ENCODE measurements at regions not wholly inside any gene's neighbourhood (a gene's known extent, or its start where the extent isn't known, plus 50 kb on each side); places are given as distances from the start of the nearest gene placed in this dataset.

DNA sequence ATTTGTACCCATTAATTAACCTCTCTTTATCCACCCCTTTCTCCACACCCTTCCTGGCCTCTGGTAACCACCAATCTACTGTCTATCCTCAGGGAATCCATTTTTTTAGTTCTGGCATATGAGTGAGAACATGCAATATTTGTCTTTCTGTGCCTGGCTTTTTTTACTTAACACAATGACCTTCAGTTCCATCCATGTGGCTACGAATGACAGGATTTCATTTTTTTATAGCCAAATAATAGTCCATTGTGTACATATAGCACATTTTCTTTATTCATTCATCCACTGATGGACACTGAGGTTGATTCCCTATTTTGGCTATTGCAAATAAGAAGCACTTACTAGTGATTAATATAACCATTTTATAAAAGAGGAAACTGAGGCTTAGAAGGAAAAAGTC lies 109.9 kb upstream of the NANOGP8 start:
- H3K27ac ChIP-seq (ENCODE audit: low read depth, low read length): no peak overlapping the region
- H3K9me3 ChIP-seq (ENCODE audit: insufficient read depth, low read length): peaks cover 10% of the 10 kb centered on the region; the same call in 1 of the 2 replicates
- no peaks in the 10 kb centered on the region for H3K9me2 ChIP-seq (replicated peaks; ENCODE audit: insufficient read depth, low read length)
- H3K4me3 ChIP-seq (ENCODE audit: insufficient read depth, low read length, poor library complexity, severe bottlenecking): no peak overlapping the region
- no peaks in the 10 kb centered on the region for H3K79me2 ChIP-seq (ENCODE audit: insufficient read depth, low read length)
- H3F3A ChIP-seq (ENCODE audit: insufficient read depth): no peaks in the 10 kb centered on the region
- 0 out of 2 replicates have a peak, but pooled peaks cover 4% of the 10 kb centered on the region for H3K27me3 ChIP-seq (ENCODE audit: low read length)
- no peaks in the 10 kb centered on the region for H3K36me3 ChIP-seq (ENCODE audit: low read length)
- H2AFZ ChIP-seq (ENCODE audit: low read depth, low read length, severe bottlenecking): no peak overlapping the region
- H3K9ac ChIP-seq (ENCODE audit: low read length): no peak overlapping the region
- H4K20me1 ChIP-seq (ENCODE audit: low read depth, low read length): no peaks in the 10 kb centered on the region
- no peak for TF ChIP-seq EZH2phosphoT487 (conservative IDR thresholded peaks at IDR 0.05; ENCODE audit: low read length)
- TF ChIP-seq, protein P1, sequence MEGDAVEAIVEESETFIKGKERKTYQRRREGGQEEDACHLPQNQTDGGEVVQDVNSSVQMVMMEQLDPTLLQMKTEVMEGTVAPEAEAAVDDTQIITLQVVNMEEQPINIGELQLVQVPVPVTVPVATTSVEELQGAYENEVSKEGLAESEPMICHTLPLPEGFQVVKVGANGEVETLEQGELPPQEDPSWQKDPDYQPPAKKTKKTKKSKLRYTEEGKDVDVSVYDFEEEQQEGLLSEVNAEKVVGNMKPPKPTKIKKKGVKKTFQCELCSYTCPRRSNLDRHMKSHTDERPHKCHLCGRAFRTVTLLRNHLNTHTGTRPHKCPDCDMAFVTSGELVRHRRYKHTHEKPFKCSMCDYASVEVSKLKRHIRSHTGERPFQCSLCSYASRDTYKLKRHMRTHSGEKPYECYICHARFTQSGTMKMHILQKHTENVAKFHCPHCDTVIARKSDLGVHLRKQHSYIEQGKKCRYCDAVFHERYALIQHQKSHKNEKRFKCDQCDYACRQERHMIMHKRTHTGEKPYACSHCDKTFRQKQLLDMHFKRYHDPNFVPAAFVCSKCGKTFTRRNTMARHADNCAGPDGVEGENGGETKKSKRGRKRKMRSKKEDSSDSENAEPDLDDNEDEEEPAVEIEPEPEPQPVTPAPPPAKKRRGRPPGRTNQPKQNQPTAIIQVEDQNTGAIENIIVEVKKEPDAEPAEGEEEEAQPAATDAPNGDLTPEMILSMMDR (IDR thresholded peaks at IDR 0.05; ENCODE audit: insufficient read depth, low read length, poor library complexity, severe bottlenecking): no peak
- H3K4me2 ChIP-seq (ENCODE audit: low read depth, low read length, poor library complexity, severe bottlenecking): no peak overlapping the region

DNA sequence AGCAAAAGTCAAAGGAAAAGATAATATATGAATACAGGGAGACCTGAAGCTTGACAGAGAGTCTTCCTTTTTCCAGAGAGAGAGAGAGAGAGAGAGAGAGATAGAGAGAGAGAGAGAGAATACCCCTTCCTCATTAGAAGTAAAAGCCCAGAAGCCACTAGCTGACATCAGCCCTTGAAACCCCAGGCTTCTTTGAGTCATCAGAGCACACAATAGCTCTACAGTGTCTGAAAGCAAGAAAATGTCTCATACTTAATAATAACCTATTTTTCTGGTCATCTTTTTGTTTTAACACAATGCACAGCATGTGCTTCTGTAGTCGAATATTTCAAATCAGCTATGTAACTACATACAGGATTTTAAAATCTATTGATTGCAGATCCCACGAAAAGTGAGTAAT lies 109.2 kb upstream of the NANOGP8 start:
- H4K20me1 ChIP-seq (ENCODE audit: low read depth, low read length): no peaks in the 10 kb centered on the region
- no peak overlapping the region for H3K4me2 ChIP-seq (ENCODE audit: low read depth, low read length, poor library complexity, severe bottlenecking)
- H3K27ac ChIP-seq (ENCODE audit: low read depth, low read length): no peak overlapping the region
- no peak overlapping the region for H3K4me3 ChIP-seq (ENCODE audit: insufficient read depth, low read length, poor library complexity, severe bottlenecking)
- no peaks in the 10 kb centered on the region for H3F3A ChIP-seq (ENCODE audit: insufficient read depth)
- no peaks in the 10 kb centered on the region for H3K9me2 ChIP-seq (replicated peaks; ENCODE audit: insufficient read depth, low read length)
- TF ChIP-seq EZH2phosphoT487 (conservative IDR thresholded peaks at IDR 0.05; ENCODE audit: low read length): no peak
- TF ChIP-seq, protein P1 (IDR thresholded peaks at IDR 0.05; ENCODE audit: insufficient read depth, low read length, poor library complexity, severe bottlenecking): no peak
- no peak overlapping the region for H3K9ac ChIP-seq (ENCODE audit: low read length)
- no peaks in the 10 kb centered on the region for H3K79me2 ChIP-seq (ENCODE audit: insufficient read depth, low read length)
- H3K27me3 ChIP-seq (ENCODE audit: low read length): 0 out of 2 replicates have a peak, but pooled peaks cover 4% of the 10 kb centered on the region
- H2AFZ ChIP-seq (ENCODE audit: low read depth, low read length, severe bottlenecking): no peak overlapping the region
- no peaks in the 10 kb centered on the region for H3K36me3 ChIP-seq (ENCODE audit: low read length)
- peaks cover 10% of the 10 kb centered on the region; the same call in 1 of the 2 replicates for H3K9me3 ChIP-seq (ENCODE audit: insufficient read depth, low read length)

DNA sequence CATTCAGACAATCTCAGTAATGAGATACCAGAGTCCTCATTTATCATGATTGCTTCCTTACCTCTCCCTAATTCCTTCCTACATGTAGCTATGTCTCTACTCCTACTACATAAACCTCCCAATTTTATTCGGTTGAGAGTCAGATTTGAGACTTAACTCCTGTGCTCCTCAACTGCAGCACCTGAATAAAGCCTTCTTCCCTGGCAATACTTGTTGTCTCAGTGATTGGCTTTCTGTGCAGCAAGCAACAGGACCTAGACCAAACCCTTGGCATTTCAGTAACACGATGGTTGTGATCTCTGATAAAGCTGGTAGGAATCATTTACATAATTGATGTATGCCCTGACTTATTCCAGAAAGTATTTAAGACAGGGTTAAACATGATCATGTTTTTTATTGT lies 106.7 kb upstream of the NANOGP8 start:
- no peaks in the 10 kb centered on the region for H3K36me3 ChIP-seq (ENCODE audit: low read length)
- H3K9me3 ChIP-seq (ENCODE audit: insufficient read depth, low read length): peaks cover 10% of the 10 kb centered on the region; the same call in 1 of the 2 replicates
- 0 out of 2 replicates have a peak, but pooled peaks cover 4% of the 10 kb centered on the region for H3K27me3 ChIP-seq (ENCODE audit: low read length)
- H3K4me2 ChIP-seq (ENCODE audit: low read depth, low read length, poor library complexity, severe bottlenecking): no peak overlapping the region
- H3K79me2 ChIP-seq (ENCODE audit: insufficient read depth, low read length): no peaks in the 10 kb centered on the region
- H3K9ac ChIP-seq (ENCODE audit: low read length): no peak overlapping the region
- H2AFZ ChIP-seq (ENCODE audit: low read depth, low read length, severe bottlenecking): no peak overlapping the region
- no peak overlapping the region for H3K4me3 ChIP-seq (ENCODE audit: insufficient read depth, low read length, poor library complexity, severe bottlenecking)
- H3K27ac ChIP-seq (ENCODE audit: low read depth, low read length): no peak overlapping the region
- H4K20me1 ChIP-seq (ENCODE audit: low read depth, low read length): no peaks in the 10 kb centered on the region
- no peak for TF ChIP-seq EZH2phosphoT487 (conservative IDR thresholded peaks at IDR 0.05; ENCODE audit: low read length)
- TF ChIP-seq, protein P1 (IDR thresholded peaks at IDR 0.05; ENCODE audit: insufficient read depth, low read length, poor library complexity, severe bottlenecking): no peak
- no peaks in the 10 kb centered on the region for H3K9me2 ChIP-seq (replicated peaks; ENCODE audit: insufficient read depth, low read length)
- H3F3A ChIP-seq (ENCODE audit: insufficient read depth): no peaks in the 10 kb centered on the region

Measured in SU-DHL-6 (cell line).